ENCODE measurements at regions not wholly inside any gene's neighbourhood (a gene's known extent, or its start where the extent isn't known, plus 50 kb on each side); places are given as distances from the start of the nearest gene placed in this dataset.

DNA sequence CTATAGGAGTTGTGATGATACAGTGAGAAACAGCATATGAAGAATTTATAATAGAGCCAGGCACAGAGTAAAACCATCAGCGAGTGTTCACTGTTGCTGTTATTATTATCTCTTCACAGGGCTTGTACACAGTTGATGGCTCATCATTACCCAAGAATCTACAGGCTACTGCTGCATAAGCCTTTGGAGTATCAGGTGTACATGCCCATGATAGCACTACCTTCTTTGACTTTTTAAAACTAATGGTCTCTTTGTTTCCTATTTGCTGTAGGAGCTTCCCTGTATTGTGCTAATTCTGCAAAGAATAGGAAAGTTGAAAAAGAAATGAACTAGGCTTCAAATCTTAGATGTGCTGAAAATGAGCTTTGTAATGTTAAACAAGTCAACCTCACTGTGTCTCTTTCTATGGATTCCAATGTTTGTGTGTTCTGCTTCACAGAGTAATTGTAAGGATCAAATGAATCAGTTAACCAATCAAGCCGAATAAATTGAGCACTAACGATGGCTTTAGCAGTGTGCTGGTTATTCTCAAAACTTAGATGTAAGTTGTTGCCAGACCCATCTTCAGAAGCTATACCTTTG is 138.8 kb downstream of the TUSC7 start:
- TF ChIP-seq TAF1 (IDR thresholded peaks at IDR 0.05; ENCODE audit: borderline replicate concordance, insufficient read depth, low read length) (no peak), SIN3A (IDR thresholded peaks at IDR 0.05; ENCODE audit: borderline replicate concordance, insufficient read depth, low read length) (no peak), POLR2AphosphoS5 (IDR thresholded peaks at IDR 0.05; ENCODE audit: low read depth, low read length) (no peak)

All from PFSK-1 (cell line).